ENCODE measurements at regions not wholly inside any gene's neighbourhood (a gene's known extent, or its start where the extent isn't known, plus 50 kb on each side); places are given as distances from the start of the nearest gene placed in this dataset.

GRCh38 chr3:117798221-117798620 lies 1088.6 kb downstream of the TUSC7 start (continued):
- TF ChIP-seq ZNF740 (CRISPR knock-in tag; IDR thresholded peaks at IDR 0.05) (no peak), ZNF740 (tag; IDR thresholded peaks at IDR 0.05) (no peak), ARNT (IDR thresholded peaks at IDR 0.05) (no peak), SAP30 (IDR thresholded peaks at IDR 0.05; ENCODE audit: borderline replicate concordance, insufficient read depth, low read depth, low read length, poor library complexity, severe bottlenecking) (no peak), MBD2 (IDR thresholded peaks at IDR 0.05; ENCODE audit: borderline replicate concordance, low read depth) (no peak), MAFK (IDR thresholded peaks at IDR 0.05; ENCODE audit: low read length) (no peak), BRF1 (IDR thresholded peaks at IDR 0.05; ENCODE audit: borderline replicate concordance, extremely low read depth, insufficient read length) (no peak), MTA1 (IDR thresholded peaks at IDR 0.05; ENCODE audit: borderline replicate concordance) (no peak), DIDO1 (tag; IDR thresholded peaks at IDR 0.05; ENCODE audit: low read depth) (no peak), ZNF347 (CRISPR knock-in tag; IDR thresholded peaks at IDR 0.05; ENCODE audit: low read depth) (no peak), CREB1 (IDR thresholded peaks at IDR 0.05) (no peak), CREB1 (CRISPR knock-in tag; IDR thresholded peaks at IDR 0.05) (no peak)

Measured in K562 (cell line).